ENCODE measurements at regions not wholly inside any gene's neighbourhood (a gene's known extent, or its start where the extent isn't known, plus 50 kb on each side); places are given as distances from the start of the nearest gene placed in this dataset.
"Not testable (repeated sequence)": the region's sequence is repeated elsewhere in the genome, so short reads cannot be mapped to it uniquely, and the experiment has no call there.

GRCh38 chr14:38929416-38929815 lies 173.6 kb downstream of the SEC23A start (continued):
- TF ChIP-seq ZBTB12 (CRISPR knock-in tag; IDR thresholded peaks at IDR 0.05) (no peak), ZNF408 (CRISPR knock-in tag; IDR thresholded peaks at IDR 0.05; ENCODE audit: low read depth) (no peak), ZNF232 (CRISPR knock-in tag; IDR thresholded peaks at IDR 0.05) (no peak), STAT5B (CRISPR knock-in tag; IDR thresholded peaks at IDR 0.05) (no peak)

GRCh38 chr14:38921893-38922292 lies 181.1 kb downstream of the SEC23A start:
- H3K27me3 ChIP-seq (ENCODE audit: control insufficient read depth in 2 of 2, insufficient read depth in 2 of 2, low read length in 2 of 2); H3K4me3 ChIP-seq; DNase-seq (ENCODE audit: extremely low read depth in 1 of 4, low spot score in 3 of 4); H3K36me3 ChIP-seq (ENCODE audit: control insufficient read depth, insufficient read depth, low read length); H3K9me3 ChIP-seq (replicated peaks; ENCODE audit: control insufficient read depth, insufficient read depth, low read depth, low read length); FAIRE-seq; BruUV-seq (replicated peaks); H3K4me2 ChIP-seq (ENCODE audit: insufficient read depth, low read length); in situ Hi-C loops (cut with MboI); H4K20me1 ChIP-seq (replicated peaks; ENCODE audit: control insufficient read depth, insufficient read depth, low read length); CTCF ChIA-PET (ENCODE audit: low intra/inter-chr PET ratio); H2AFZ ChIP-seq (ENCODE audit: low read depth, low read length); H3K79me2 ChIP-seq (ENCODE audit: control insufficient read depth, insufficient read depth, low read length); H3K9ac ChIP-seq (ENCODE audit: insufficient read depth in 1 of 2, low read depth in 2 of 2, low read length in 2 of 2); H3K9me1 ChIP-seq (ENCODE audit: control insufficient read depth, insufficient read depth, low read length); ATAC-seq; H3K27ac ChIP-seq (ENCODE audit: extremely low read depth, low read depth, low read length); intact Hi-C loops (cut with micrococcal nuclease); H3K4me1 ChIP-seq (replicated peaks in 1 of 2; ENCODE audit: control insufficient read depth in 2 of 2, insufficient read depth in 2 of 2, low read length in 2 of 2): not testable (repeated sequence)
- WGBS (ENCODE audit: insufficient coverage, low coverage, missing lambda C conversion rate) = 1% methylated on average over 11 of the region's 11 CpGs
- POLR2A ChIA-PET = interaction anchor here (1.2 kb wide), 1 partner anchor 10 kb away, joined by 5 read pairs; no protein-coding TSS in a partner anchor
